Neural cell (in vitro differentiated cells): ENCODE measurements at regions not wholly inside any gene's neighbourhood (a gene's known extent, or its start where the extent isn't known, plus 50 kb on each side); places are given as distances from the start of the nearest gene placed in this dataset.

ENCODE experiments used
- H2AFZ ChIP-seq: fragments of 200-600, 300-800 bp; sonication (generic), shearing (Covaris generic); 2 replicates; pipeline ENCODE4 v1.6.0; 2014; ENCODE audit warnings: low read depth, mild to moderate bottlenecking, antibody characterized with exemption, low read length, moderate library complexity
- H3F3A ChIP-seq: fragments of 200-600 bp; shearing (Covaris generic); 2 replicates; pipeline ENCODE4 v1.6.1; 2016; ENCODE audit warnings: mild to moderate bottlenecking, moderate library complexity, mixed read lengths, antibody characterized with exemption, low read length; ENCODE audit not compliant: insufficient read depth, poor library complexity, severe bottlenecking
- H3K27ac ChIP-seq: fragments of 200-600, 300-800 bp; sonication (generic), shearing (Covaris generic); 2 replicates; pipeline ENCODE4 v1.5.1; 2014; ENCODE audit warnings: mild to moderate bottlenecking, low read length, moderate library complexity
- H3K27me3 ChIP-seq: fragments of 300-800, 200-600 bp; sonication (generic), shearing (Covaris generic); 2 replicates; pipeline ENCODE4 v1.6.0; 2014; ENCODE audit warnings: mild to moderate bottlenecking, low read depth, low read length, moderate library complexity; ENCODE audit not compliant: insufficient read depth
- H3K36me3 ChIP-seq: fragments of 300-800, 200-600 bp; sonication (generic), shearing (Covaris generic); 2 replicates; pipeline ENCODE4 v1.5.1; 2014; ENCODE audit warnings: mild to moderate bottlenecking, antibody characterized with exemption, low read length, moderate library complexity; ENCODE audit not compliant: insufficient read depth
- H3K4me2 ChIP-seq: fragments of 300-800, 200-600 bp; sonication (generic), shearing (Covaris generic); 2 replicates; pipeline ENCODE4 v1.6.0; 2014; ENCODE audit warnings: mild to moderate bottlenecking, low read length
- H3K4me3 ChIP-seq: fragments of 300-800, 200-600 bp; sonication (generic), shearing (Covaris generic); 2 replicates; pipeline ENCODE4 v1.5.1; 2014; ENCODE audit warnings: mild to moderate bottlenecking, low read length, moderate library complexity
- H3K79me2 ChIP-seq: fragments of 200-600 bp; shearing (Covaris generic); replicated peaks from 2 replicates; pipeline ENCODE4 v1.6.0; 2014; ENCODE audit warnings: mild to moderate bottlenecking, low read length, moderate library complexity; ENCODE audit not compliant: insufficient read depth
- H3K9ac ChIP-seq: fragments of 300-800, 200-600 bp; sonication (generic), shearing (Covaris generic); 2 replicates; pipeline ENCODE4 v1.6.1; 2016; ENCODE audit warnings: mild to moderate bottlenecking, low read length, mixed read lengths
- H3K9me2 ChIP-seq: fragments of 200-600 bp; shearing (Covaris generic); 2 replicates; pipeline ENCODE4 v1.6.1; 2016; ENCODE audit warnings: mild to moderate bottlenecking, low read length, mixed read lengths; ENCODE audit not compliant: insufficient read depth
- H3K9me3 ChIP-seq: fragments of 200-600, 300-800 bp; sonication (generic), shearing (Covaris generic); 2 replicates; pipeline ENCODE4 v1.6.1; 2016; ENCODE audit warnings: mild to moderate bottlenecking, mixed run types, low read length, moderate library complexity, mixed read lengths
- H4K20me1 ChIP-seq: fragments of 200-600 bp; shearing (Covaris generic); 2 replicates; pipeline ENCODE4 v1.6.1; 2016; ENCODE audit warnings: mild to moderate bottlenecking, mixed run types; ENCODE audit not compliant: insufficient read depth
- EP300 ChIP-seq: fragments of 450-650 bp; conservative IDR thresholded peaks from 2 replicates; pipeline ENCODE4 v1.6.1; 2014; ENCODE audit warnings: antibody characterized with exemption, mild to moderate bottlenecking, moderate library complexity; ENCODE audit not compliant: poor library complexity, severe bottlenecking
- EZH2 ChIP-seq: fragments of 200-600, 300-800 bp; shearing (Covaris generic), sonication (generic); IDR thresholded peaks from 2 replicates; pipeline ENCODE4 v1.6.1; 2014; ENCODE audit warnings: antibody characterized with exemption, low read length, borderline replicate concordance, mild to moderate bottlenecking; ENCODE audit not compliant: insufficient read depth, poor library complexity, severe bottlenecking
- MXI1 ChIP-seq: fragments of 450-650 bp; conservative IDR thresholded peaks from 2 replicates; pipeline ENCODE4 v1.6.1; 2014; ENCODE audit warnings: antibody characterized with exemption, mild to moderate bottlenecking; ENCODE audit not compliant: poor library complexity, severe bottlenecking
- POLR2AphosphoS5 ChIP-seq: IDR thresholded peaks from 2 replicates; pipeline ENCODE4 v1.6.1; 2012
- RAD21 ChIP-seq: fragments of 450-650 bp; conservative IDR thresholded peaks from 2 replicates; pipeline ENCODE4 v1.6.1; 2014; ENCODE audit warnings: antibody characterized with exemption, mild to moderate bottlenecking, moderate library complexity
- SMC3 ChIP-seq: fragments of 450-650 bp; conservative IDR thresholded peaks from 2 replicates; pipeline ENCODE4 v1.6.1; 2014; ENCODE audit warnings: antibody characterized with exemption, mild to moderate bottlenecking, moderate library complexity; ENCODE audit not compliant: poor library complexity
- TAF1 ChIP-seq: IDR thresholded peaks from 2 replicates; pipeline ENCODE4 v1.6.1; 2012; ENCODE audit warnings: low read depth
- TF ChIP-seq, protein P1 (sequence below): IDR thresholded peaks from 2 replicates; pipeline ENCODE4 v1.6.1; 2012; ENCODE audit warnings: borderline replicate concordance
- TF ChIP-seq, protein P2 (sequence below): fragments of 450-650 bp; IDR thresholded peaks from 2 replicates; pipeline ENCODE4 v1.5.1; 2014; ENCODE audit warnings: antibody characterized with exemption, mild to moderate bottlenecking, moderate library complexity; ENCODE audit not compliant: poor library complexity, severe bottlenecking

- no peaks in the 10 kb centered on the region for H3F3A ChIP-seq
- no peaks in the 10 kb centered on the region for H3K9me2 ChIP-seq
- H3K27me3 ChIP-seq, result no peaks in the 10 kb centered on the region
- no peak overlapping the region for H3K27ac ChIP-seq
- H3K79me2 ChIP-seq, result no peaks in the 10 kb centered on the region
- H3K4me3 ChIP-seq, result no peak overlapping the region
- H3K4me2 ChIP-seq, result no peak overlapping the region
- H3K9me3 ChIP-seq, result no peaks in the 10 kb centered on the region
- no peaks in the 10 kb centered on the region for H4K20me1 ChIP-seq
- no peak overlapping the region for H3K9ac ChIP-seq
- TF ChIP-seq SMC3 (no peak), EZH2 (no peak), MXI1 (no peak), TAF1 (no peak), EP300 (no peak), POLR2AphosphoS5 (no peak), RAD21 (no peak)
- TF ChIP-seq, protein P1, sequence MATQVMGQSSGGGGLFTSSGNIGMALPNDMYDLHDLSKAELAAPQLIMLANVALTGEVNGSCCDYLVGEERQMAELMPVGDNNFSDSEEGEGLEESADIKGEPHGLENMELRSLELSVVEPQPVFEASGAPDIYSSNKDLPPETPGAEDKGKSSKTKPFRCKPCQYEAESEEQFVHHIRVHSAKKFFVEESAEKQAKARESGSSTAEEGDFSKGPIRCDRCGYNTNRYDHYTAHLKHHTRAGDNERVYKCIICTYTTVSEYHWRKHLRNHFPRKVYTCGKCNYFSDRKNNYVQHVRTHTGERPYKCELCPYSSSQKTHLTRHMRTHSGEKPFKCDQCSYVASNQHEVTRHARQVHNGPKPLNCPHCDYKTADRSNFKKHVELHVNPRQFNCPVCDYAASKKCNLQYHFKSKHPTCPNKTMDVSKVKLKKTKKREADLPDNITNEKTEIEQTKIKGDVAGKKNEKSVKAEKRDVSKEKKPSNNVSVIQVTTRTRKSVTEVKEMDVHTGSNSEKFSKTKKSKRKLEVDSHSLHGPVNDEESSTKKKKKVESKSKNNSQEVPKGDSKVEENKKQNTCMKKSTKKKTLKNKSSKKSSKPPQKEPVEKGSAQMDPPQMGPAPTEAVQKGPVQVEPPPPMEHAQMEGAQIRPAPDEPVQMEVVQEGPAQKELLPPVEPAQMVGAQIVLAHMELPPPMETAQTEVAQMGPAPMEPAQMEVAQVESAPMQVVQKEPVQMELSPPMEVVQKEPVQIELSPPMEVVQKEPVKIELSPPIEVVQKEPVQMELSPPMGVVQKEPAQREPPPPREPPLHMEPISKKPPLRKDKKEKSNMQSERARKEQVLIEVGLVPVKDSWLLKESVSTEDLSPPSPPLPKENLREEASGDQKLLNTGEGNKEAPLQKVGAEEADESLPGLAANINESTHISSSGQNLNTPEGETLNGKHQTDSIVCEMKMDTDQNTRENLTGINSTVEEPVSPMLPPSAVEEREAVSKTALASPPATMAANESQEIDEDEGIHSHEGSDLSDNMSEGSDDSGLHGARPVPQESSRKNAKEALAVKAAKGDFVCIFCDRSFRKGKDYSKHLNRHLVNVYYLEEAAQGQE, result no peak
- TF ChIP-seq, protein P2, sequence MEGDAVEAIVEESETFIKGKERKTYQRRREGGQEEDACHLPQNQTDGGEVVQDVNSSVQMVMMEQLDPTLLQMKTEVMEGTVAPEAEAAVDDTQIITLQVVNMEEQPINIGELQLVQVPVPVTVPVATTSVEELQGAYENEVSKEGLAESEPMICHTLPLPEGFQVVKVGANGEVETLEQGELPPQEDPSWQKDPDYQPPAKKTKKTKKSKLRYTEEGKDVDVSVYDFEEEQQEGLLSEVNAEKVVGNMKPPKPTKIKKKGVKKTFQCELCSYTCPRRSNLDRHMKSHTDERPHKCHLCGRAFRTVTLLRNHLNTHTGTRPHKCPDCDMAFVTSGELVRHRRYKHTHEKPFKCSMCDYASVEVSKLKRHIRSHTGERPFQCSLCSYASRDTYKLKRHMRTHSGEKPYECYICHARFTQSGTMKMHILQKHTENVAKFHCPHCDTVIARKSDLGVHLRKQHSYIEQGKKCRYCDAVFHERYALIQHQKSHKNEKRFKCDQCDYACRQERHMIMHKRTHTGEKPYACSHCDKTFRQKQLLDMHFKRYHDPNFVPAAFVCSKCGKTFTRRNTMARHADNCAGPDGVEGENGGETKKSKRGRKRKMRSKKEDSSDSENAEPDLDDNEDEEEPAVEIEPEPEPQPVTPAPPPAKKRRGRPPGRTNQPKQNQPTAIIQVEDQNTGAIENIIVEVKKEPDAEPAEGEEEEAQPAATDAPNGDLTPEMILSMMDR, result no peak
- H3K36me3 ChIP-seq, result no peaks in the 10 kb centered on the region
- no peak overlapping the region for H2AFZ ChIP-seq
Observed at GRCh38 chr14:44448951-44449358, 58.1 kb downstream of the FSCB start.

GRCh38 chr14:44446965-44447364, 60.1 kb downstream of the FSCB start:
- Histone ChIP-seq H3F3A (no peaks in the 10 kb centered on the region), H3K79me2 (no peaks in the 10 kb centered on the region), H3K9me2 (no peaks in the 10 kb centered on the region), H3K9ac (no peak overlapping the region), H3K27me3 (no peaks in the 10 kb centered on the region), H3K4me3 (no peak overlapping the region), H2AFZ (no peak overlapping the region), H3K9me3 (no peaks in the 10 kb centered on the region), H3K36me3 (no peaks in the 10 kb centered on the region), H3K4me2 (no peak overlapping the region), H4K20me1 (no peaks in the 10 kb centered on the region), H3K27ac (no peak overlapping the region)
- TF ChIP-seq SMC3 (no peak), EZH2 (no peak), POLR2AphosphoS5 (no peak), MXI1 (no peak), RAD21 (no peak), TAF1 (no peak), EP300 (no peak)
- TF ChIP-seq, protein P2, result no peak
- TF ChIP-seq, protein P1, result no peak
